C4-2B (cell line): ENCODE measurements at regions not wholly inside any gene's neighbourhood (a gene's known extent, or its start where the extent isn't known, plus 50 kb on each side); places are given as distances from the start of the nearest gene placed in this dataset.

Experiments
- ZFX ChIP-seq: fragments of 450-650 bp; IDR thresholded peaks from 2 replicates; pipeline ENCODE4 v1.6.1; 2017
- TF ChIP-seq, protein P1 (sequence below): fragments of 450-650 bp; conservative IDR thresholded peaks from 2 replicates; pipeline ENCODE4 v1.5.1; 2017; ENCODE audit warnings: mild to moderate bottlenecking

DNA sequence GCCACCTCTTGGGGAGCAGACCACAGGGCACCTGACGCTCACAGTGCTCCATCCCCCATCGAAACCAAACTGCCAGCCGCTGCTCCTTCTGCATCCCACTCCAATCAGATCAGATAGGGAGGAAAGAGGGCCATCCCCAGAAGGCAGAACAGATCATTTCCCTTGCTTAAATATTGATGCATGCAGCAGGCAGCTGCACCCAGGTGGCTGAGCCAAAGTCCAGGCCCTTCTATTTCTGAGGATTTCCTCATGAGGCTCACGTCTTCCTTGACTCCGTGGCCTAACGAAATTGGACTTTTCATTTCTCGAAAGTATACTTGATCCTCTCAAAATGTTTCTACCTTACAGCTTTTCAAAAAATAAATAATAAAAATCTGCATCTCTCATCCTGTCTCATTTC lies 239.2 kb downstream of the ATG4C start:
- TF ChIP-seq, protein P1, sequence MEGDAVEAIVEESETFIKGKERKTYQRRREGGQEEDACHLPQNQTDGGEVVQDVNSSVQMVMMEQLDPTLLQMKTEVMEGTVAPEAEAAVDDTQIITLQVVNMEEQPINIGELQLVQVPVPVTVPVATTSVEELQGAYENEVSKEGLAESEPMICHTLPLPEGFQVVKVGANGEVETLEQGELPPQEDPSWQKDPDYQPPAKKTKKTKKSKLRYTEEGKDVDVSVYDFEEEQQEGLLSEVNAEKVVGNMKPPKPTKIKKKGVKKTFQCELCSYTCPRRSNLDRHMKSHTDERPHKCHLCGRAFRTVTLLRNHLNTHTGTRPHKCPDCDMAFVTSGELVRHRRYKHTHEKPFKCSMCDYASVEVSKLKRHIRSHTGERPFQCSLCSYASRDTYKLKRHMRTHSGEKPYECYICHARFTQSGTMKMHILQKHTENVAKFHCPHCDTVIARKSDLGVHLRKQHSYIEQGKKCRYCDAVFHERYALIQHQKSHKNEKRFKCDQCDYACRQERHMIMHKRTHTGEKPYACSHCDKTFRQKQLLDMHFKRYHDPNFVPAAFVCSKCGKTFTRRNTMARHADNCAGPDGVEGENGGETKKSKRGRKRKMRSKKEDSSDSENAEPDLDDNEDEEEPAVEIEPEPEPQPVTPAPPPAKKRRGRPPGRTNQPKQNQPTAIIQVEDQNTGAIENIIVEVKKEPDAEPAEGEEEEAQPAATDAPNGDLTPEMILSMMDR: no peak
- TF ChIP-seq ZFX: no peak
